Muscle layer of duodenum (tissue), 2 donors: ENCODE measurements at regions not wholly inside any gene's neighbourhood (a gene's known extent, or its start where the extent isn't known, plus 50 kb on each side); places are given as distances from the start of the nearest gene placed in this dataset.

Source experiments
- H3K27ac ChIP-seq: one replicate; pipeline ENCODE4 v1.7.0; 2013; ENCODE audit warnings: mild to moderate bottlenecking, low read length
- H3K27me3 ChIP-seq: one replicate; pipeline ENCODE4 v1.7.0; 2013; ENCODE audit warnings: low read depth, mild to moderate bottlenecking, control low read depth, low read length
- H3K36me3 ChIP-seq, 2 donors: one replicate each; pipeline ENCODE4 v1.7.0; 2013; ENCODE audit warnings: low read length in 2 of 2, control low read depth in 1 of 2, mild to moderate bottlenecking in 1 of 2; ENCODE audit not compliant: insufficient read depth in 2 of 2, control insufficient read depth in 1 of 2
- H3K4me1 ChIP-seq, 2 donors: one replicate each; pipeline ENCODE4 v1.7.0; 2013; ENCODE audit warnings: low read length in 2 of 2, mild to moderate bottlenecking in 2 of 2, control low read depth in 1 of 2, moderate library complexity in 1 of 2; ENCODE audit not compliant: insufficient read depth in 2 of 2, control insufficient read depth in 1 of 2
- H3K4me3 ChIP-seq, 2 donors: one replicate each; pipeline ENCODE4 v1.7.0; 2013; ENCODE audit warnings: low read length in 2 of 2, low read depth in 1 of 2, mild to moderate bottlenecking in 1 of 2
- H3K9me3 ChIP-seq, 2 donors: one replicate each; pipeline ENCODE4 v1.7.0; 2013; ENCODE audit warnings: low read length in 2 of 2, control low read depth in 1 of 2, mild to moderate bottlenecking in 1 of 2; ENCODE audit not compliant: control insufficient read depth in 1 of 2
- donor health status: healthy.

DNA sequence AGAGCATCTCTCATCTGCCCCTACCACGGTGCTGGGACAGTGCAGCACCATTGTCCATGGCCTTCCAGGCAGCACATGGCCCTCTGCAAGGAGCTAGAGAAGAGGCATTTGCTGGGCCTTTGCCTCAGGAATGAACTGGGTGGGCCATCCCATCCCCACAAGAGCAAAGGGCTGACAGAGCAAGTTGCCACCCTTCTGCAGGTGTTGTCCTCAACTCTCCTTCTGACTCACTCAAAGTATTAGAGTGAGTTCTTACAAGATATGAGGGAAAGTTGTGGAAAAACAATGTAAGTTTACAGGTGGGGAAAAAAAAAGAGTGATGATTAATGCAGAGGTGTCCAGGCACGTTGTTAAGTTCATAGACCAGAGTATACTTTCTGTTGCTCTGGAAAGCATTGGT is 261.2 kb downstream of the SKIDA1 start:
- Histone ChIP-seq H3K27me3 (no peaks in the 10 kb centered on the region), H3K4me1 (no peaks in the 10 kb centered on the region), H3K9me3 (no peaks in the 10 kb centered on the region), H3K4me3 (no peak overlapping the region), H3K36me3 (no peaks in the 10 kb centered on the region), H3K27ac (no peak overlapping the region)

DNA sequence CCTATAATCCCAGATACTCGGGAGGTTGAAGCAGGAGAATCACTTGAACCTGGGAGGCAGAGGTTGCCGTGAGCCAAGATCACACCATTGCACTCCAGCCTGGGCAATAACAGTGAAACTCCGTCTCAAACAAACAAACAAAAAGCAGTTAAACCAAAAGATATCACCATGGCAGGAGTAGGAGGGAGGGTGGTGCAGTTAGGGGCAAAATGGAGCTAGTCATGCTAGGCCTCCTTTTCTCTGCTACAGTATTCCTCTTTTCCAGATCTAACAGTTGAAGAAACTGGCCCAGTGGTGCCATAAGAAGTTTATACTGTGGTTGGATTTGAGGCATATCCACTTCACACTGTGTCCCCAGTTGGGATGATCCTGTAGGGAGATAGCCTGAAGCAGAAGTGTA is 261.6 kb downstream of the SKIDA1 start:
- no peaks in the 10 kb centered on the region for H3K4me1 ChIP-seq
- no peak overlapping the region for H3K27ac ChIP-seq

DNA sequence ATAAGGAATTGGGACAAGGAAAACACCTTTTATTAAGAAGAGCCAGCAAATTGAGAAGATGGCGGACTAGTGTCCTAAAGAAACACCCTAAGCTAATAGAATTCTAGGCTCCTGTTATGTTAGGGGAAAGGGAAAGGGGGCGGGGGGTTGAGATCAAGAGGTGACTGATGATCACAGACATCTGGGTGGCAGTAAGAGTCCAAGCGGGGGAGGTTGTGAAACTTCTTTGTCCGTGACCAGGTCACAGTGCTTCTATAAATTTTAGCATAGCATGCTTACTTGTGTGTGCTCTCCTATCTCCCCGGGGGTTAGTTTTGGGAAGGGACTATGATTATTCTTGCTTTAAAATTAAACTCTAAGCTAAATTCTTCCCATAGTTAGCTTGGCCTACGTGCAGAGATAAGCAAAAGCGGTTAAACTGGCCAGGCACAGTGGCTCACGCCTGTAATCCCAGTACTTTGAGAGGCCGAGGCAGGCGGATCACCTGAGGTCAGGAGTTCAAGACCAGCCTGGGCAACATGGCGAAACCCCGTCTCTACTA is 262.1 kb downstream of the SKIDA1 start:
- H3K27me3 ChIP-seq, result no peaks in the 10 kb centered on the region
- H3K4me3 ChIP-seq, result no peak overlapping the region
- no peak overlapping the region for H3K27ac ChIP-seq
- no peaks in the 10 kb centered on the region for H3K36me3 ChIP-seq
- no peaks in the 10 kb centered on the region for H3K9me3 ChIP-seq
- no peaks in the 10 kb centered on the region for H3K4me1 ChIP-seq

More for the DNA sequence above, 261.6 kb downstream of the SKIDA1 start:
- H3K4me3 ChIP-seq, result no peak overlapping the region
- no peaks in the 10 kb centered on the region for H3K9me3 ChIP-seq
- H3K27me3 ChIP-seq, result no peaks in the 10 kb centered on the region
- no peaks in the 10 kb centered on the region for H3K36me3 ChIP-seq

DNA sequence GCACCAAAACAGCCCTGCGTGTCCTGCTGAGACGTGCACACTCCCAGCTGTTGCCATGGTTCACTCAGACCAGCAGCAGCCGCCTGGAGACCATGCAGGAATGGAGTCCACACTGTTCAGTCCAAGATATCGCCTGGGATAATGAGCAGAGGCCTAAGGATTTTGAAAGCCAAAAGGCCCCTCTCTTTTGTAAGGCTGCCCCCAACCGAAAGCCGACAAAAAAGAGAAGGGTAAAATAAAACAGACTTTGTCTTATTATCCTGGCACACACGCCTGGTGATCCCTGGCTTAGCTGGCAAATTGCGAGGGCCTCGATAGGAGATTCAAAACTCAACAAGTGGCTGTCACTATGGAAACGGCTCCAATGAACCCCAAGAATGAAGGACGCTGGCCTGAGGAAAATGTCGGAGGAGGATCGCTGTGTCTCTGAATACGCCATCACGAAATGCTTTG is 263.6 kb downstream of the SKIDA1 start:
- Histone ChIP-seq H3K9me3 (no peaks in the 10 kb centered on the region), H3K4me3 (no peak overlapping the region), H3K36me3 (no peaks in the 10 kb centered on the region), H3K27me3 (no peaks in the 10 kb centered on the region), H3K4me1 (no peaks in the 10 kb centered on the region), H3K27ac (no peak overlapping the region)

DNA sequence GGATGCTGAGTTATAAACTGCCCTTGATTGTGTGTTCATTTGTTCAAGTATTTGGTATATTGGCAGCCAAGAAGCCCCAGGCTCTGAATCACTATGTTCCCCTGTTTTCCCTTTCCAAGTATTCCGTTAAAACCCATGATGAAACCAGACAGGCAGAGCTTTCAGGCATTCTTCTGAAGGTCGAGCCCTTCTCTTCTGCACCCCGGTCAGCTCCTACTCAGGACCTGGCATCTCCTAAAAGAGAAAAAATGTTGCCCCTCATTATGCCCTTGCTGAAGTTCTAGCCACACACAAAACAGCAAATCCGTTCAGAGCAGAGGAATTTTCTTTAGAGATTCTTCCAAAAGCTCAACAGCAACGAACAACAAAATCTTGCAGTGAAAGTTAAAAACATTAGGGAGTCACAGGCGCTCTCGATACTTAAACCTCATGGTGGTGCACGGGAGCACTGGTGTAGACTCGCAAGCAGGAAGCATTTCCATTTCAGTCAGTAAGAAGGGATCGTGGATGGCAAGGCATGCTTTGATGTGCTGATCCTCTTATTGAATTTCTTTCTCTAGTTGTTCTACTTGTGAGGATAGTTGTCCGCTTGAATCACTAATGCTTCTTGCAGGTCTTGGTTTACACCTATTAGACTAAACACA is 264.9 kb downstream of the SKIDA1 start:
- H3K4me1 ChIP-seq, result no peaks in the 10 kb centered on the region
- no peaks in the 10 kb centered on the region for H3K9me3 ChIP-seq
- no peaks in the 10 kb centered on the region for H3K36me3 ChIP-seq
- H3K4me3 ChIP-seq, result no peak overlapping the region
- H3K27ac ChIP-seq, result no peak overlapping the region
- no peaks in the 10 kb centered on the region for H3K27me3 ChIP-seq

DNA sequence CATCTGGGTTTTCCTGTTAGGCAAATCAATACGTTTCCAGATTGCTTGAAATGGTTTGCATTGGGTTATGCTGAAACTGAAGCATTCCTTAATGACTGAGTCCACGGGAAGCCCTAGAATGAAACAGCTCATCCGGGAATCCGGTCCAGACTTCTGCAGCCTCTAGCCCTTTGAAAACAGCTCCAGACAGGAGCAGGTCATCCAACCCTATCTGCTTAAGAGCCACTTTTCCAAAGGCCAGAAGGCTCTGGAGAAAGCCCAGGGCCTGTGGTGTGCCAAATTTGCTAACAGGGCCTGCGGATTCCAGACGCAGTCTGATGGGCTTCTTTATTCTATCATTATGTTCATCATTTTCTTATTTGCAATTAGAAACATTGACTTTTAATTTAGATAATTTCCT is 265.4 kb downstream of the SKIDA1 start:
- H3K4me1 ChIP-seq, result no peaks in the 10 kb centered on the region

DNA sequence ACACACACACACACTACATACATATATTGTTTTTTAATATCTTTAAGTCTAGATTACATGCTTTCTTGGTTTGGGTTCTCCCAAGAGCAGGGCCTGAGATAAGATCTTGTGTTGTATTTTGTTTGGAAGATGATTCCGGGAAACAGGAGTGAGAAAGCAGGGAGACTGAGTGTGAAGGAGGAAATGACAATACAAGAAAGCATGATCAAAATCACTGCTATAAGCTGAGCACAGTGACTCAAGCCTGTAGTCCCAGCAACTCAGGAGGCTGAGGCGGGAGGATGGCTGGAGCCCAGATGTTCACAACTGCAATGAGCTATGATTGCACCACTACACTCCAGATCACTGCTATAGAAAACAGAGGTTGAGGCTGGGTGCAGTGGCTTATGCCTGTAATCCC is 267.6 kb downstream of the SKIDA1 start:
- no peaks in the 10 kb centered on the region for H3K27me3 ChIP-seq
- H3K9me3 ChIP-seq, result no peaks in the 10 kb centered on the region
- no peaks in the 10 kb centered on the region for H3K4me1 ChIP-seq
- no peaks in the 10 kb centered on the region for H3K36me3 ChIP-seq
- no peak overlapping the region for H3K27ac ChIP-seq
- no peak overlapping the region for H3K4me3 ChIP-seq

More for the DNA sequence above, 265.4 kb downstream of the SKIDA1 start:
- Histone ChIP-seq H3K9me3 (no peaks in the 10 kb centered on the region), H3K27ac (no peak overlapping the region), H3K4me3 (no peak overlapping the region), H3K27me3 (no peaks in the 10 kb centered on the region), H3K36me3 (no peaks in the 10 kb centered on the region)

DNA sequence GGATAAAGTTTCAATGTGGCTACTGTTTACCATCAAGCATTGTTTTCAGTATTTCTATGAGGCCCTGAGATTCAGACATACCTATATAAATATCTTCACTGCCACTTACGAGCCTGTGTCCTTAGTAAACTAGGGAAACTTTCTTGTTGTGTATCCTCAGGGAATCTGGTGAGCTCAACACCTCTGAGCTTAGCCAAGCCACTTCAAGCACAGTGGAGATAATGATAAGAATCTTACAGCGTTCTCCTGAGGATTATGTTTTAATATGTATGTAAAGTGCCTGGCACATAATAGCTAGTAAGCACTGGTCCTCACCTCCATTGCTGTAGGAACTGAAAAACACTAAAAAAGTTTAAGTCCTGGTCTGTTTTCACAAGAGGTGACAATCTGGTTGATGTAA is 268.3 kb downstream of the SKIDA1 start:
- no peaks in the 10 kb centered on the region for H3K9me3 ChIP-seq
- H3K4me3 ChIP-seq, result no peak overlapping the region
- H3K36me3 ChIP-seq, result no peaks in the 10 kb centered on the region
- no peaks in the 10 kb centered on the region for H3K27me3 ChIP-seq
- no peaks in the 10 kb centered on the region for H3K4me1 ChIP-seq
- no peak overlapping the region for H3K27ac ChIP-seq

DNA sequence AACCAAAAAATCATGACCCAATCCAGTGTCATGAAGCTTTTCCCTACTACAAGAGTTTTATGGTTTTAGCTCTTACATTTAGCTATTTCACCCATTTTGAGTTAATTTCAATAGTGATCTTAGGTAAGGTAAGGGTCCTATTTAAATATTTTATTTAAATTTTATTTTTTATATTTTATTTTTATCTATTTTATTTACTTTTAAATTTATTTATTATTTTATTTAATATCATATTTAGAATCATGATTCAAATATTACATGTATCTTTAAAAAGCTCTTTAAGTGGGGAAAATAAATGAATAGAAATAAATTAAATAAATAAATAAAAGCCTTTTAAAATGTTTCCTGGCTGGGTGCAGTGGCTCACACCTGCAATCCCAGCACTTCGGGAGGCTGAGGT is 276.0 kb downstream of the SKIDA1 start:
- Histone ChIP-seq H3K27ac (no peak overlapping the region), H3K36me3 (no peaks in the 10 kb centered on the region), H3K9me3 (no peaks in the 10 kb centered on the region), H3K4me3 (no peak overlapping the region), H3K27me3 (no peaks in the 10 kb centered on the region), H3K4me1 (no peaks in the 10 kb centered on the region)

DNA sequence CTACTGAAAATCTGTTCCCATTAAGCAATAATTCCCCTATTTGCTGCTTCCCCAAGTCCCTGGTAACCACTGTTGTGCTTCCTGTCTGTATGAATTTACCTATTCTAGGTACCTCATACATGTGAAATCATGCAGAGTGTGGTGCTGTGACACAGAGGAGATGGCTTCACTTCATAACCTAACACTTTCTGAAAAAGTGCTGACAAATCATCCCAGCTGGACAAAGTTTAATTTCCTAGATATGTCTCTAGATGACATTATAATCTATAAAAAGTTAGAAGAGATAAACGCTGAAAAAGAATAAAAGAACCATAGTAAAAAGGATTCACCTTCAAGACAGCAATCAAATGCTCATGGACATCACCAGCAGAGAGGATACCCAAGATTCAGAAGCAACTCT is 277.9 kb downstream of the SKIDA1 start:
- no peaks in the 10 kb centered on the region for H3K36me3 ChIP-seq
- H3K9me3 ChIP-seq, result no peaks in the 10 kb centered on the region
- H3K4me3 ChIP-seq, result no peak overlapping the region
- no peaks in the 10 kb centered on the region for H3K27me3 ChIP-seq
- no peak overlapping the region for H3K27ac ChIP-seq
- H3K4me1 ChIP-seq, result no peaks in the 10 kb centered on the region

DNA sequence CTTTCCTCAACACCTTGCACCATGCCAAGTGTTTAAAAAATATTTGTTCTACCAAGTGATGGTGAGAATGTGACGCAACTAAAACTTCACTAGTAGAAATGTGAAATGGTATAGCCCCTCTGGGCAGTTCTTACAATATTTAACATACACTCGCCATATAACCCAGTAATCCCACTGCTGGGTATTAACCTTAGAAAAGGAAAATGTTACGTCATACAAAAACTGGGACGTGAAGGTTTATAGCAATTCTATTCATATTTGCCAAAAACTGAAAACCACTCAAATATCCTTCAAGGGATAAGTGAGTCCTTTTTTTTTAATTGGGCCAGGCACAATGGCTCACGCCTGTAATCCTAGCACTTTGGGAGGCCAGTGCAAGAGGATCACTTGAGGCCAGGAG is 279.3 kb downstream of the SKIDA1 start:
- H3K4me1 ChIP-seq, result no peaks in the 10 kb centered on the region
- no peak overlapping the region for H3K27ac ChIP-seq
- H3K36me3 ChIP-seq, result no peaks in the 10 kb centered on the region
- no peaks in the 10 kb centered on the region for H3K9me3 ChIP-seq
- H3K4me3 ChIP-seq, result no peak overlapping the region
- H3K27me3 ChIP-seq, result no peaks in the 10 kb centered on the region

DNA sequence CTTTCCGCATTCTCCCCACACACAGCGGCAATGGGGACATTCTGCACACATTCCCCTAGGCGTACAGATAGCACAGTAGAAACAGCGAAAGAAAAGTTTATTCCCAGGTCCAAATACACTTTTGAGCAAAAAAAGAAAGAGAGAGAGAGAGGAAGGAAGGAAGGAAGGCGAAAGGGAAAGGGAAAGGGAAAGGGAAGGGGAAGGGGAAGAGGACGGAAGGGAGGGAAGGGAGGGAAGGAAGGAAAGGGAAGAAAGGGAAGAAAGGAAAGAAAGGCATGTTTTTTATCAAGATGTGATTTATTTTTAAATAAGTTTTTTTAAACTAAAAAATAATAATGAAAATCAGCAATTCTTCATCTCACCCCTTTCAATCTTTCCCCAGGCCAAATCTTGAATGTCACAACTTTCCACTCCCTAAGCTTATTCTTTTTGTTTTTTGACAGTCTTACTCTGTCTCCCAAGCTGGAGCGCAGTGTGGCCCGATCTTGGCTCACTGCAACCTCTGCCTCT is 281.7 kb downstream of the SKIDA1 start:
- no peaks in the 10 kb centered on the region for H3K9me3 ChIP-seq

More for the DNA sequence above, 281.7 kb downstream of the SKIDA1 start:
- no peaks in the 10 kb centered on the region for H3K4me1 ChIP-seq
- no peak overlapping the region for H3K27ac ChIP-seq
- H3K4me3 ChIP-seq, result no peak overlapping the region
- no peaks in the 10 kb centered on the region for H3K27me3 ChIP-seq
- H3K36me3 ChIP-seq, result no peaks in the 10 kb centered on the region
